ENCODE measurements at regions not wholly inside any gene's neighbourhood (a gene's known extent, or its start where the extent isn't known, plus 50 kb on each side); places are given as distances from the start of the nearest gene placed in this dataset.
A peak's percentile ranks its signal among the peaks of the same experiment; 100 is the strongest.
"Not testable (repeated sequence)": the region's sequence is repeated elsewhere in the genome, so short reads cannot be mapped to it uniquely, and the experiment has no call there.

DNA sequence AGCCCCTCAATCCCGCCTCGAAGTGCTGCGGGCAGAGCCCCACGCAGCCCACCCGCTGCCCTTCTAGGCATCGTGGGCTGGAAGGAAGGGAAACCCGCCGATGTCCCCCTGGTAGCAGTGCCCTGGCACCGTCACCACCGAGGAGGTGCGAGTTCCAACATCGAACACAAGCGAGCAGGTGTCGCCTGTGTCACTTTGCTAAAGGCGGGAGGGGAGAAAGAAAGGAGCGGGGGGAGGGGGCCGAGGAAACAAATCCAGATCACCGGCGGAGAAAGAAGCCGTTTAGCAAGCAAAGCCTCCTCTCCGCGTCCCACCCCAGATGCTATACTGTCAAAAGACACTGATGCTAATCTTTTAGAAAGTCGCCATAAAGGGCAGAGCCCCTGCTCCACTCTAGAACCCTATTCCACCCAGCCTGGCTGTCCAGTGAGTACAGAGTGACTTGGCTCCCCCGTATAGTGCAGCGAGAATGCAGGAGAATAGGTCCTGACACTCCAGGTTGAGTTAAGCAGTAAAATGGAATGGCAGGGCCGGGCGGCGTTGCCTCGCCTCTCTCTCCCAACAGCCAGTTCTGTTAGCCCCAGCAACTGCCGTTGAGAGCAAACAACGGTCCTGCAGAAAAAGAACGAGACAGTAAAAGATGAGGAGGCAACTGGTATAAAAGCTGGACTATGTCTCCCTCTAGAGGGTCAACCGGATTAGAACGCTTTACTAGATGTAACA, 67.9 kb upstream of the USP15 start:
- DNase-seq (ENCODE audit: low read depth): peak; percentile 36

GRCh38 chr12:62192903-62193250, 67.3 kb upstream of the USP15 start:
- no peak for DNase-seq (ENCODE audit: low read depth)

- DNase-seq (ENCODE audit: low read depth): no peak
These were observed 66.2 kb upstream of the USP15 start for GRCh38 chr12:62194031-62194430.

GRCh38 chr12:62194616-62195015, 65.6 kb upstream of the USP15 start:
- DNase-seq (ENCODE audit: low read depth): no peak

DNA sequence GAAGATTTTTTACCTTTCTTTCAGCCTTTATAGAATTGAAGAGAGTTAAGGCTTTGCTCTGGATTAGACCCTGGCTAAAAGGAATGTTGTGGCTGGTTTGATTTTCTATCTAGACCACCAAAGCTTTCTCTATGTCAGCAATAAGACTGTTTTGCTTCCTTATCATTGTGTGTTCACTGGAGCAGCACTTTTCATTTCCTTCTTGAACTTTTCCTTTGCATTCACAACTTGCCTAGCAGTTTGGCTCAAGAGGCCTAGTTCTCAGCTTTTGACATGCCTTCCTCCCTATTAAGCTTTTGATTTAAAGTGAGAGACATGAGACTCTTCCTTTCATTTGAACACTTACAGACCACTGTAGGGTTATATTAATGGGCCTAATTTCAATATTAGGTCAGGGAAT, 64.1 kb upstream of the USP15 start:
- no peak for DNase-seq (ENCODE audit: low read depth)

GRCh38 chr12:62202861-62203260, 57.3 kb upstream of the USP15 start:
- not testable (repeated sequence) for DNase-seq (ENCODE audit: low read depth)

GRCh38 chr12:62205346-62205745, 54.9 kb upstream of the USP15 start:
- no peak for DNase-seq (ENCODE audit: low read depth)

DNA sequence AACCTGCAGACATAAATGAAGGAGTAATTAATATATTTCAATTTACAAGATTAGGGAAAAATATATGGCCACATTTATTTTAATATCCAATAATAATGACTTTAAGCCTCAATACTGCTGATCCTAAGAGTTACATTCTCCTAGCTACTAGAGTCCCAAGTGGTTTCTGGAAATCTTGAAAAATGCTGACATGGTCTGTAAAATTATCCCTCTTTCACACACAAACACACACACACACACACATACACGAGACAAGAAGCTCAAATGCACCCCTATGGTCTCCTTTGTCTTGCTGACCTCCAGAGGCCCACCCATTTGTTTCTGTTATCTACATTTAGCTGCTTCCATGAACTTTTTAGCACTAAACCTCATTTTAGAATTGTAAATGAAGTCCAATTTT, 53.0 kb upstream of the USP15 start:
- DNase-seq (ENCODE audit: low read depth): no peak

Measured in HS-27A (cell line).